ENCODE measurements at regions not wholly inside any gene's neighbourhood (a gene's known extent, or its start where the extent isn't known, plus 50 kb on each side); places are given as distances from the start of the nearest gene placed in this dataset.

- TF ChIP-seq CTCF (IDR thresholded peaks at IDR 0.05; ENCODE audit: control extremely low read depth, extremely low read depth, low read depth, missing control alignments): no peak
- ChIA-PET POLR2A (no interaction called here), CTCF (interaction anchor here (2.5 kb wide), 1 partner anchor 16 kb away, joined by 11 read pairs; no protein-coding TSS in a partner anchor)
- DNase-seq (ENCODE audit: extremely low spot score): no peak
These were observed 145.8 kb upstream of the AKIRIN2 start for GRCh38 chr6:87847830-87848210.

- TF ChIP-seq CTCF (IDR thresholded peaks at IDR 0.05; ENCODE audit: control extremely low read depth, extremely low read depth, low read depth, missing control alignments): no peak
- DNase-seq (ENCODE audit: extremely low spot score): no peak
- CTCF ChIA-PET: interaction anchor here (1.5 to 2.5 kb wide), 2 partner anchors 15 to 351 kb away, joined by 3 to 11 read pairs; no protein-coding TSS in a partner anchor
- POLR2A ChIA-PET: no interaction called here
These were observed 145.2 kb upstream of the AKIRIN2 start for GRCh38 chr6:87847135-87847829.

- TF ChIP-seq CTCF (IDR thresholded peaks at IDR 0.05; ENCODE audit: control extremely low read depth, extremely low read depth, low read depth, missing control alignments): no peak
- ChIA-PET CTCF (interaction anchor here (1.3 to 1.5 kb wide), 3 partner anchors 13 to 352 kb away, joined by 3 to 4 read pairs (median 3); no protein-coding TSS in a partner anchor), POLR2A (no interaction called here)
- DNase-seq (ENCODE audit: extremely low spot score): no peak
These were observed 144.4 kb upstream of the AKIRIN2 start for GRCh38 chr6:87846434-87846833.

GRCh38 chr6:87840324-87840723 lies 138.3 kb upstream of the AKIRIN2 start:
- CTCF ChIA-PET: interaction anchor here (0.9 to 1.4 kb wide), 3 partner anchors 9 to 78 kb away, joined by 3 to 5 read pairs (median 3); no protein-coding TSS in a partner anchor
- POLR2A ChIA-PET: no interaction called here

GRCh38 chr6:87837876-87838275 lies 135.8 kb upstream of the AKIRIN2 start:
- TF ChIP-seq CTCF (IDR thresholded peaks at IDR 0.05; ENCODE audit: control extremely low read depth, extremely low read depth, low read depth, missing control alignments): no peak
- CTCF ChIA-PET: interaction anchor here (0.8 to 1.1 kb wide), 3 partner anchors 14 to 33 kb away, joined by 3 read pairs; no protein-coding TSS in a partner anchor
- no peak for DNase-seq (ENCODE audit: extremely low spot score)
- POLR2A ChIA-PET: no interaction called here

More at GRCh38 chr6:87840324-87840723, 138.3 kb upstream of the AKIRIN2 start:
- no peak for TF ChIP-seq CTCF (IDR thresholded peaks at IDR 0.05; ENCODE audit: control extremely low read depth, extremely low read depth, low read depth, missing control alignments)
- no peak for DNase-seq (ENCODE audit: extremely low spot score)

GRCh38 chr6:87837444-87837843 lies 135.4 kb upstream of the AKIRIN2 start:
- ChIA-PET POLR2A (no interaction called here), CTCF (interaction anchor here (0.9 to 1.1 kb wide), 2 partner anchors 23 to 34 kb away, joined by 3 read pairs; no protein-coding TSS in a partner anchor)
- no peak for DNase-seq (ENCODE audit: extremely low spot score)
- TF ChIP-seq CTCF (IDR thresholded peaks at IDR 0.05; ENCODE audit: control extremely low read depth, extremely low read depth, low read depth, missing control alignments): no peak

Measured in GM10248 (cell line).